Keratinocyte (primary cell): ENCODE measurements at regions not wholly inside any gene's neighbourhood (a gene's known extent, or its start where the extent isn't known, plus 50 kb on each side); places are given as distances from the start of the nearest gene placed in this dataset.

Experiments used
- DNase-seq: peaks from one replicate; pipeline ENCODE4 v3.0.0-alpha.2; 2011; ENCODE audit warnings: low read depth, missing footprints, low spot score
- FAIRE-seq: peaks from 2 replicates; lab custom pipeline; 2011; peaks lifted over from hg19 to GRCh38; lab: Jason Lieb, UNC
- H2AFZ ChIP-seq: 2 replicates; pipeline ENCODE4 v1.6.0; 2012; ENCODE audit warnings: low read length, control low read depth, inconsistent platforms; ENCODE audit not compliant: control insufficient read depth
- H3K27ac ChIP-seq: 2 replicates; pipeline ENCODE4 v1.5.1; 2011; ENCODE audit warnings: low read length; ENCODE audit not compliant: control insufficient read depth, insufficient read depth
- H3K27me3 ChIP-seq: 3 replicates; pipeline ENCODE4 v1.6.0; 2011; ENCODE audit warnings: low read length; ENCODE audit not compliant: control insufficient read depth, insufficient read depth; ENCODE audit errors: extremely low read depth
- H3K36me3 ChIP-seq, 2 experiments: 2 replicates in 1 of 2; 3 replicates in 1 of 2; pipeline ENCODE4 v1.5.1; 2011; ENCODE audit warnings: low read length in 2 of 2, mild to moderate bottlenecking in 1 of 2; ENCODE audit not compliant: control insufficient read depth in 2 of 2, insufficient read depth in 2 of 2; ENCODE audit errors: extremely low read depth in 1 of 2
- H3K4me1 ChIP-seq: 3 replicates; pipeline ENCODE4 v1.5.1; 2011; ENCODE audit warnings: low read length; ENCODE audit not compliant: control insufficient read depth, insufficient read depth; ENCODE audit errors: extremely low read depth
- H3K4me2 ChIP-seq: 3 replicates; pipeline ENCODE4 v1.6.0; 2011; ENCODE audit warnings: low read depth, low read length; ENCODE audit not compliant: control insufficient read depth, insufficient read depth; ENCODE audit errors: extremely low read depth
- H3K4me3 ChIP-seq, 3 experiments: fragments of 200-600 bp in 1 of 3; sonication (generic) in 1 of 3; 2 replicates in 2 of 3; 3 replicates in 1 of 3; pipeline ENCODE4 v1.5.1; 2011 to 2016; ENCODE audit warnings: low read length in 3 of 3, mild to moderate bottlenecking in 3 of 3, control low read depth in 2 of 3, inconsistent platforms in 1 of 3, low read depth in 1 of 3, mixed read lengths in 1 of 3, mixed run types in 1 of 3, moderate library complexity in 1 of 3; ENCODE audit not compliant: control insufficient read depth in 2 of 3, insufficient read depth in 2 of 3; ENCODE audit errors: extremely low read depth in 1 of 3
- H3K79me2 ChIP-seq: 2 replicates; pipeline ENCODE4 v1.6.0; 2012; ENCODE audit warnings: low read length; ENCODE audit not compliant: control insufficient read depth, insufficient read depth
- H3K9ac ChIP-seq: 3 replicates; pipeline ENCODE4 v1.6.0; 2011; ENCODE audit warnings: low read length; ENCODE audit not compliant: control insufficient read depth, insufficient read depth; ENCODE audit errors: extremely low read depth
- H3K9me1 ChIP-seq: 3 replicates; pipeline ENCODE4 v1.6.0; 2011; ENCODE audit warnings: low read length; ENCODE audit not compliant: control insufficient read depth, insufficient read depth; ENCODE audit errors: extremely low read depth
- H3K9me3 ChIP-seq: 2 replicates; pipeline ENCODE4 v1.5.1; 2012; ENCODE audit warnings: low read depth, low read length; ENCODE audit not compliant: control insufficient read depth
- H4K20me1 ChIP-seq: 3 replicates; pipeline ENCODE4 v1.6.0; 2011; ENCODE audit warnings: low read length; ENCODE audit not compliant: control insufficient read depth, insufficient read depth; ENCODE audit errors: extremely low read depth
- CTCF ChIP-seq, 3 experiments: IDR thresholded peaks in 1 of 3; conservative IDR thresholded peaks in 1 of 3; optimal IDR thresholded peaks in 1 of 3; 2 replicates in 2 of 3; 3 replicates in 1 of 3; pipeline versions ENCODE3 to v1.5.1; 2011; ENCODE audit warnings: low read length in 3 of 3, mild to moderate bottlenecking in 3 of 3, moderate library complexity in 2 of 3, control low read depth in 1 of 3, inconsistent platforms in 1 of 3; ENCODE audit not compliant: insufficient read depth in 2 of 3; ENCODE audit errors: extremely low read depth in 1 of 3
- EZH2 ChIP-seq: IDR thresholded peaks from one replicate; pipeline ENCODE4 v1.6.1; 2012; ENCODE audit warnings: inconsistent platforms, mild to moderate bottlenecking, low read length, moderate library complexity
- dilution Hi-C: fragments of 300-500 bp; cut with MboI; formaldehyde crosslinking; loops from one replicate; pipeline ENCODE4 v1.7.0; 2020; ENCODE audit warnings: low sequenced_read_pairs; ENCODE audit not compliant: extremely low pct_ligation_motif_present

- Histone ChIP-seq H3K27me3 (no peaks in the 10 kb centered on the region), H3K27ac (no peak overlapping the region), H3K4me2 (no peak overlapping the region), H3K9me3 (no peaks in the 10 kb centered on the region), H3K9ac (no peak overlapping the region), H3K4me1 (peaks cover 2% of the 10 kb centered on the region), H4K20me1 (no peaks in the 10 kb centered on the region), H3K9me1 (no peaks in the 10 kb centered on the region), H3K36me3 (no peaks in the 10 kb centered on the region), H3K4me3 (no peak overlapping the region), H2AFZ (no peak overlapping the region), H3K79me2 (no peaks in the 10 kb centered on the region)
- TF ChIP-seq CTCF (optimal IDR thresholded peaks at IDR 0.05 in 1 of 3, IDR thresholded peaks at IDR 0.05 in 1 of 3, conservative IDR thresholded peaks at IDR 0.05 in 1 of 3; ENCODE audit: extremely low read depth in 1 of 3, insufficient read depth in 2 of 3, low read length in 3 of 3) (no peak), EZH2 (no peak)
- DNase-seq (no peak), FAIRE-seq (no peak)
- dilution Hi-C loops: no loop called here
Observed at GRCh38 chr10:128896116-128896795, 570.8 kb upstream of the MGMT start.

- Histone ChIP-seq H3K27me3 (no peaks in the 10 kb centered on the region), H2AFZ (no peak overlapping the region)
- dilution Hi-C loops: no loop called here
Observed at GRCh38 chr10:128896963-128897362, 570.1 kb upstream of the MGMT start.

More at GRCh38 chr10:128896963-128897362, 570.1 kb upstream of the MGMT start:
- no peak for TF ChIP-seq CTCF (optimal IDR thresholded peaks at IDR 0.05 in 1 of 3, IDR thresholded peaks at IDR 0.05 in 1 of 3, conservative IDR thresholded peaks at IDR 0.05 in 1 of 3; ENCODE audit: extremely low read depth in 1 of 3, insufficient read depth in 2 of 3, low read length in 3 of 3)
- no peak for TF ChIP-seq EZH2
- Histone ChIP-seq H3K36me3 (no peaks in the 10 kb centered on the region), H3K4me1 (peaks cover 2% of the 10 kb centered on the region), H3K9me1 (no peaks in the 10 kb centered on the region), H3K27ac (no peak overlapping the region), H3K9ac (no peak overlapping the region), H3K79me2 (no peaks in the 10 kb centered on the region), H3K4me2 (no peak overlapping the region), H4K20me1 (no peaks in the 10 kb centered on the region), H3K4me3 (no peak overlapping the region), H3K9me3 (no peaks in the 10 kb centered on the region)
- DNase-seq (no peak), FAIRE-seq (no peak)
